Brain microvascular endothelial cell (primary cell): ENCODE measurements at regions not wholly inside any gene's neighbourhood (a gene's known extent, or its start where the extent isn't known, plus 50 kb on each side); places are given as distances from the start of the nearest gene placed in this dataset.

Experiments used
- DNase-seq: peaks from one replicate; pipeline ENCODE4 v3.0.0-alpha.2; 2020
- H3K27ac ChIP-seq: fragments of 250-450 bp; sonication (Bioruptor Pico); 2 replicates; pipeline ENCODE4 v1.5.1; 2020; ENCODE audit warnings: mild to moderate bottlenecking, moderate library complexity
- H3K27me3 ChIP-seq: fragments of 250-450 bp; sonication (Bioruptor Pico); replicated peaks from 2 replicates; pipeline ENCODE4 v1.5.1; 2020; ENCODE audit warnings: mild to moderate bottlenecking
- H3K36me3 ChIP-seq: fragments of 250-450 bp; sonication (Bioruptor Pico); replicated peaks from 2 replicates; pipeline ENCODE4 v1.5.1; 2020; ENCODE audit warnings: mild to moderate bottlenecking
- H3K4me3 ChIP-seq: 2 replicates; pipeline ENCODE4 v1.5.1; 2011; ENCODE audit warnings: low read depth, mild to moderate bottlenecking, control low read depth, low read length, moderate library complexity
- CTCF ChIP-seq: IDR thresholded peaks from 2 replicates; pipeline ENCODE4 v1.5.1; 2011; ENCODE audit warnings: low read depth, mild to moderate bottlenecking, moderate library complexity, low read length, control low read depth, inconsistent platforms; ENCODE audit errors: missing control alignments
- in situ Hi-C: cut with HindIII; loops from 2 replicates; pipeline ENCODE4 v1.10.0; 2017; ENCODE audit warnings: low sequenced_read_pairs, low pct_ligation_motif_present

GRCh38 chr12:34598352-34598827 lies 576.1 kb downstream of the ALG10 start:
- Histone ChIP-seq H3K27ac (no peak overlapping the region), H3K27me3 (no peaks in the 10 kb centered on the region), H3K4me3 (no peak overlapping the region), H3K36me3 (no peaks in the 10 kb centered on the region)
- in situ Hi-C loops, result no loop called here
- no peak for TF ChIP-seq CTCF
- DNase-seq, result no peak

- H3K36me3 ChIP-seq, result no peaks in the 10 kb centered on the region
- no peak for DNase-seq
- in situ Hi-C loops, result no loop called here
- no peak for TF ChIP-seq CTCF
- H3K27me3 ChIP-seq, result no peaks in the 10 kb centered on the region
- no peak overlapping the region for H3K4me3 ChIP-seq
- no peak overlapping the region for H3K27ac ChIP-seq
These were observed 576.7 kb downstream of the ALG10 start for GRCh38 chr12:34598851-34599529.

GRCh38 chr12:34599530-34600513 lies 577.5 kb downstream of the ALG10 start:
- in situ Hi-C loops, result no loop called here
- Histone ChIP-seq H3K4me3 (no peak overlapping the region), H3K27ac (no peak overlapping the region), H3K27me3 (no peaks in the 10 kb centered on the region), H3K36me3 (no peaks in the 10 kb centered on the region)
- no peak for DNase-seq
- TF ChIP-seq CTCF, result no peak

- H3K4me3 ChIP-seq, result no peak overlapping the region
These were observed 578.5 kb downstream of the ALG10 start for GRCh38 chr12:34600592-34601462.

More at GRCh38 chr12:34600592-34601462, 578.5 kb downstream of the ALG10 start:
- TF ChIP-seq CTCF, result no peak
- no peak overlapping the region for H3K27ac ChIP-seq
- in situ Hi-C loops, result no loop called here
- no peaks in the 10 kb centered on the region for H3K27me3 ChIP-seq
- H3K36me3 ChIP-seq, result no peaks in the 10 kb centered on the region
- DNase-seq, result no peak
